ENCODE measurements at regions not wholly inside any gene's neighbourhood (a gene's known extent, or its start where the extent isn't known, plus 50 kb on each side); places are given as distances from the start of the nearest gene placed in this dataset.

DNA sequence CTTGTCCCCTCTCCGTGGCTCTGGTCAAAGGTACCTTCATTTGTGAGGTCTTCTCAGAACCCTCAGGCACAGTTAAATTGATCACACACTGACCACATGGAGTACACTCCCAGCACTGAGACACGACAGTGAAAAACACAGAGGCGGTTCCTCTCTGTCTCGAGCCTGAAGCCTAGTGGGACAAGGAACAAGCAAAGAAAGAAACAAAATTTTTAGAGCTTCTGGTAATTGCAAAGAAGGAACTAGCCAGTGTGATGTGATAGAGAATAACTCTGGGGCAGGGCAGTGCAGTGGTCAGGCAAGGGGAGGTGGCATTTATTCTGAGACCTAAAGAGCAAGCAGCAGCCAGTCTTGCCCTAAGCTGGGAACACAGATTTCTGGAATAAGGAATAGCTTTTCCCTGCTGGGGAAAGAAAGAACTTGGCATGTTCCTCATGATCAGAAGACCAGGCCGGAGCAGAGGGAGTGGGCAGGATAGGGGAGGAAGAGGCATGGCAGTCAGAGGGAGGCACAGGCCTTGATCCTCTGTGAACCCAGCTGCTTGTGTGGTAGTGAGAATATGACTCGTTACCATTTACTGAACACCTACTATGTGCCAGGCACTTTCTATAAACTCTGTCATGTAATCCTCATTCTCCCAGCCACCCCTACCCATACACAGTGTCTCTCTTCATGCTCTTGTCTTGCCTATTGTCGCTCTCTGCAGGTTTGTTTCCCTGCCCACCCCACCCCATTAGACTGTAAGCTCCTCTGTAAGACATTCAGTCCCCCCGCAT, 262.3 kb upstream of the HES1 start:
- TF ChIP-seq, protein P1, sequence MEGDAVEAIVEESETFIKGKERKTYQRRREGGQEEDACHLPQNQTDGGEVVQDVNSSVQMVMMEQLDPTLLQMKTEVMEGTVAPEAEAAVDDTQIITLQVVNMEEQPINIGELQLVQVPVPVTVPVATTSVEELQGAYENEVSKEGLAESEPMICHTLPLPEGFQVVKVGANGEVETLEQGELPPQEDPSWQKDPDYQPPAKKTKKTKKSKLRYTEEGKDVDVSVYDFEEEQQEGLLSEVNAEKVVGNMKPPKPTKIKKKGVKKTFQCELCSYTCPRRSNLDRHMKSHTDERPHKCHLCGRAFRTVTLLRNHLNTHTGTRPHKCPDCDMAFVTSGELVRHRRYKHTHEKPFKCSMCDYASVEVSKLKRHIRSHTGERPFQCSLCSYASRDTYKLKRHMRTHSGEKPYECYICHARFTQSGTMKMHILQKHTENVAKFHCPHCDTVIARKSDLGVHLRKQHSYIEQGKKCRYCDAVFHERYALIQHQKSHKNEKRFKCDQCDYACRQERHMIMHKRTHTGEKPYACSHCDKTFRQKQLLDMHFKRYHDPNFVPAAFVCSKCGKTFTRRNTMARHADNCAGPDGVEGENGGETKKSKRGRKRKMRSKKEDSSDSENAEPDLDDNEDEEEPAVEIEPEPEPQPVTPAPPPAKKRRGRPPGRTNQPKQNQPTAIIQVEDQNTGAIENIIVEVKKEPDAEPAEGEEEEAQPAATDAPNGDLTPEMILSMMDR (IDR thresholded peaks at IDR 0.05), result no peak
- no peak for TF ChIP-seq POLR2A (IDR thresholded peaks at IDR 0.05)
